ENCODE measurements at regions not wholly inside any gene's neighbourhood (a gene's known extent, or its start where the extent isn't known, plus 50 kb on each side); places are given as distances from the start of the nearest gene placed in this dataset.

GRCh38 chr18:68181956-68182355 is 533.0 kb downstream of the TMX3 start:
- Histone ChIP-seq H3K36me3 (ENCODE audit: control insufficient read depth, insufficient read depth, low read length) (no peaks in the 10 kb centered on the region), H3K27me3 (ENCODE audit: control insufficient read depth, insufficient read depth, low read length) (no peaks in the 10 kb centered on the region), H3K4me3 (ENCODE audit: low read depth, low read length) (no peak overlapping the region)
- ChIA-PET CTCF (interaction anchor here (0.6 to 0.7 kb wide), 2 partner anchors 70 to 178 kb away, joined by 3 read pairs; no protein-coding TSS in a partner anchor), POLR2A (no interaction called here)
- DNase-seq (ENCODE audit: low read depth) = no peak
- TF ChIP-seq, protein P1, sequence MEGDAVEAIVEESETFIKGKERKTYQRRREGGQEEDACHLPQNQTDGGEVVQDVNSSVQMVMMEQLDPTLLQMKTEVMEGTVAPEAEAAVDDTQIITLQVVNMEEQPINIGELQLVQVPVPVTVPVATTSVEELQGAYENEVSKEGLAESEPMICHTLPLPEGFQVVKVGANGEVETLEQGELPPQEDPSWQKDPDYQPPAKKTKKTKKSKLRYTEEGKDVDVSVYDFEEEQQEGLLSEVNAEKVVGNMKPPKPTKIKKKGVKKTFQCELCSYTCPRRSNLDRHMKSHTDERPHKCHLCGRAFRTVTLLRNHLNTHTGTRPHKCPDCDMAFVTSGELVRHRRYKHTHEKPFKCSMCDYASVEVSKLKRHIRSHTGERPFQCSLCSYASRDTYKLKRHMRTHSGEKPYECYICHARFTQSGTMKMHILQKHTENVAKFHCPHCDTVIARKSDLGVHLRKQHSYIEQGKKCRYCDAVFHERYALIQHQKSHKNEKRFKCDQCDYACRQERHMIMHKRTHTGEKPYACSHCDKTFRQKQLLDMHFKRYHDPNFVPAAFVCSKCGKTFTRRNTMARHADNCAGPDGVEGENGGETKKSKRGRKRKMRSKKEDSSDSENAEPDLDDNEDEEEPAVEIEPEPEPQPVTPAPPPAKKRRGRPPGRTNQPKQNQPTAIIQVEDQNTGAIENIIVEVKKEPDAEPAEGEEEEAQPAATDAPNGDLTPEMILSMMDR (IDR thresholded peaks at IDR 0.05; ENCODE audit: insufficient read depth, low read depth, low read length) = no peak

DNA sequence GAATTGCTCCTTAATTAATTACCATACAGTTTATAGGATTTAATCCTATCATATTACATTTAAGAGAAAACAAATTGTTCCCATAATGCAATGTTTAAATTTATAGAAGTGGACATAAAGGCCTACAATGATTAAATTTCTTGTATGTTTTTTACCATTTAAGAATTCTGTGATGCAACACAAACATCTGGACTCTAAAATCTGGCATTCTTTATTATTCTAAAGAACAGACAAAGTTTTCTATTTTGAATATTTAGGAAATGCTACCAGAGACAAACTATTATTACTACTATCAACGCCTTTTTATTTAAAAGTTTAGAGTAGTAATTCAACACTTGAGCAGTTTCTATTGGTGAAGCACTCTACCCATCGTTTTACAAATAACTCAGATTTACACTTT is 535.1 kb downstream of the TMX3 start:
- DNase-seq (ENCODE audit: low read depth) = no peak
- CTCF ChIA-PET = no interaction called here
- Histone ChIP-seq H3K36me3 (ENCODE audit: control insufficient read depth, insufficient read depth, low read length) (no peaks in the 10 kb centered on the region), H3K27me3 (ENCODE audit: control insufficient read depth, insufficient read depth, low read length) (no peaks in the 10 kb centered on the region), H3K4me3 (ENCODE audit: low read depth, low read length) (no peak overlapping the region)
- TF ChIP-seq, protein P1 (IDR thresholded peaks at IDR 0.05; ENCODE audit: insufficient read depth, low read depth, low read length) = no peak
- POLR2A ChIA-PET = no interaction called here

DNA sequence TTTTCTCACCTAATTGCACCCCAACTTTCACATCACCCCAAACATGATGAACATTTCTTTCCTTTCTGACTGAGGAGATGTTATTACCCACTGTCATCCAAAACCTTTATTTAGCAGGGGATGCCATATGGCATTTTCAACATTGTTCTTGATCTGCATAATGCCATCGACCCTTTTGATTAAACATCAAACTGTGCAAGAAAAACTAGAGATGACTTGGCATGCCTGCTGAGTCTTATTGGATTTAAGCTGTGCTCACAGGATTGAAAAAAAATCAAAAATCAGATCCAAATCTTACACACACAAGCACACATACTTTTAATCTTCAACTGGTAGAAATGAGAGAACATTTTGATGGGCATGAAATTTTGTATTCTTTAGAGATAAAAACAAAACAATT is 536.0 kb downstream of the TMX3 start:
- H3K4me3 ChIP-seq (ENCODE audit: low read depth, low read length) = no peak overlapping the region
- CTCF ChIA-PET = interaction anchor here (1.0 kb wide), 1 partner anchor 11 kb away, joined by 4 read pairs; no protein-coding TSS in a partner anchor
- no peaks in the 10 kb centered on the region for H3K36me3 ChIP-seq (ENCODE audit: control insufficient read depth, insufficient read depth, low read length)
- DNase-seq (ENCODE audit: low read depth) = no peak
- POLR2A ChIA-PET = no interaction called here
- TF ChIP-seq, protein P1 (IDR thresholded peaks at IDR 0.05; ENCODE audit: insufficient read depth, low read depth, low read length) = no peak
- no peaks in the 10 kb centered on the region for H3K27me3 ChIP-seq (ENCODE audit: control insufficient read depth, insufficient read depth, low read length)

DNA sequence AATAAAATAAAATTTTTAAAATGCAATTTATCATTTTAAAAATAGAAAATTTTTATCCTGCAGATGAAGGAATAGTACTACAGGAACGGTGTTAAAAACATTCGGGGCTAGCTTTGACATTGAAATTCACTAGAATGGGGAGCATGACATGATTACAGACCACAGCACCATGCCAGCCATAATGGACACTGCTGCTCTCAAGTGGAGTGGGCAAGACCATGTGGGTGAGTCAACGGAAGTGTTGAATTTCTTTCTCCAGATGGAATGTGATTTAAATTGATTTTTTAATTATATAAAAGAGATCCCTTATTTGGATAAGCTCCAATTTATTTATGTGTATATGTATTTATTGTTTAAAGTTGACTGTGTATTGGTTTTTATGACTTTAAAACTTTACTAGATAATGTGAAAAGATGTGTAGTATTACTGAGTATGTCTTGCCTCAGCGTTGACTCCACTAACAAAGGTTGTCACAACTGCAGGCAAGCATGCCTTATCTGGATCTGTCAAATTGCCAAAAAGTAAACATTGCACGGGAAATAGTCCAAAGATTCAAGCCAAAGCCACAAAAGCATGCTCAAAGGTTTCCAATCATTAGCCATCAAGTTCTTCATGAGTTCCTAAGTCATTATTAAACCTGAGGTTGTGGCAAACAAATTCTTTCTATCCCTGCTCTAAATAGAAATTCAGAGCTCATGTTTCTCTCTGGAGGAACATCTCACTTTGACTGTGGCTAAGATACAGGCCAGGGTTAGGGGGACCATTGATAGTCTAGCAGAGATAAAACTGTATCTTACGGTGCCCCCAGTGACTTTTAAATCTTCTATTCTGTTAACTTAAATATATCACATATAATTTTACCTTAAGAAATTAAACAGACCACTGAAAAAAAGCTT is 536.9 kb downstream of the TMX3 start:
- peak; percentile 98 for DNase-seq (ENCODE audit: low read depth)
- ChIA-PET CTCF (interaction anchor here (0.7 to 1.1 kb wide), 4 partner anchors 12 to 482 kb away, joined by 3 to 4 read pairs (median 4); no protein-coding TSS in a partner anchor), POLR2A (interaction anchor here (0.5 to 0.6 kb wide), 2 partner anchors 9 to 341 kb away, joined by 3 to 4 read pairs; no protein-coding TSS in a partner anchor)
- TF ChIP-seq, protein P1 (IDR thresholded peaks at IDR 0.05; ENCODE audit: insufficient read depth, low read depth, low read length) = no peak
- H3K36me3 ChIP-seq (ENCODE audit: control insufficient read depth, insufficient read depth, low read length) = no peaks in the 10 kb centered on the region
- no peaks in the 10 kb centered on the region for H3K27me3 ChIP-seq (ENCODE audit: control insufficient read depth, insufficient read depth, low read length)
- H3K4me3 ChIP-seq (ENCODE audit: low read depth, low read length) = no peak overlapping the region

- ChIA-PET CTCF (no interaction called here), POLR2A (no interaction called here)
- Histone ChIP-seq H3K27me3 (ENCODE audit: control insufficient read depth, insufficient read depth, low read length) (no peaks in the 10 kb centered on the region), H3K4me3 (ENCODE audit: low read depth, low read length) (no peak overlapping the region), H3K36me3 (ENCODE audit: control insufficient read depth, insufficient read depth, low read length) (no peaks in the 10 kb centered on the region)
- TF ChIP-seq, protein P1 (IDR thresholded peaks at IDR 0.05; ENCODE audit: insufficient read depth, low read depth, low read length) = no peak
- DNase-seq (ENCODE audit: low read depth) = no peak
These were observed 538.0 kb downstream of the TMX3 start for GRCh38 chr18:68176901-68177300.
